HG03280 (cell line): ENCODE measurements at regions not wholly inside any gene's neighbourhood (a gene's known extent, or its start where the extent isn't known, plus 50 kb on each side); places are given as distances from the start of the nearest gene placed in this dataset.

Experiments
- ATAC-seq: cut with Tn5 transposase; IDR thresholded peaks from one replicate; pipeline ENCODE4 v1.9.1; 2021; ENCODE audit warnings: mild to moderate bottlenecking, moderate library complexity; ENCODE audit not compliant: unreplicated experiment

DNA sequence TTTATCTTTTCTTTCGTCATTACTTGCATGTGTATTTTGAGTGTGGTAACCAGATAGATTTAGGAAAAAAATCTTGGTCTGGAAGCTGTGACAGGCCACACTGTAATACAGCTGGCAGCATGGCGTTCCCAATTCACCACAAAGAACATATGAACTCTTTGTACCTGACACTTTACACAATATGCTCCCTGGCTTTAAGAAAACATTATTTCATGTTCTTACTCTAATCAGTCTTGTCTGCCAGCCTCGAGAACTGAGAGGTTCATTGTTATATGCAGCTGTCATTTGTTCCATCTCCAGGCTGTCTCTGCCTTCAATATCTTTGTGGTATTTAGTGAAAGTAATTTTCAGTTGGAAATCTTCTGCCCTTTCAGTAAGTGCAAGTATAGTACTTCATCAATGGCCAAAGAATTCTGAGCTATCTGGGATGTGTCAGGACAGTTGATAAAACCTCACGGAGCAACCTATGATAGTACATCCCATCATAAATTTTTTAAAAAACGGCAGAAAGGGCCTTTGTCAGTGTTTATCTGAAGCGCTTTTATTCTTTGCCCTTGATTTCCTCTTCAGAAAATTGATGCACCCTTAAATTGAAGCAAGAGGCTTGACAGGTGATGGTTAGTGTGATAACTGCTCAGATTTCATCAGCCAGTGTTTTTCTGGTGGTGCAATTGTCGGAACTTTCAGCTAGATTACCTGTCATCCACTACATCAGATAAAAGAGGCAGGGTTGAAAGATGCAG, 146.3 kb upstream of the SP8 start:
- ATAC-seq: no peak

DNA sequence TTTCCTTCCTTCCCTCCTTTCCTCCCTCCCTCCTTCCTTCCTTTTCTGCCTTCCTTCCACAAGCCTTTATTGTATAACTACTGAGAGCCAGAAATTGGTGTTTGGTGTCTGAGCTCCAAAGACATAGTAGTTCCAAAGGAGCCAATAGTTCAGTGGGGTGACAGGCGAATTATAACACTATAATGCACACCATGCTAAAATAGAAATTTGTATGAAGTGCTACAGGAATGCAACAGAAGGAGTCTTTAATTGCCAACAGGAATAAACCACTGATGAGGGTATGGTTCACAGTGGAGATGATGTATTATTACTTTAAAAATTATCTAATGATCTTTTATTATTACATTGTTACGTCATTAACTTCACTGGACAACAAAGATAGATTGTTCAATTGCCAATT, 158.8 kb upstream of the SP8 start:
- ATAC-seq: no peak

DNA sequence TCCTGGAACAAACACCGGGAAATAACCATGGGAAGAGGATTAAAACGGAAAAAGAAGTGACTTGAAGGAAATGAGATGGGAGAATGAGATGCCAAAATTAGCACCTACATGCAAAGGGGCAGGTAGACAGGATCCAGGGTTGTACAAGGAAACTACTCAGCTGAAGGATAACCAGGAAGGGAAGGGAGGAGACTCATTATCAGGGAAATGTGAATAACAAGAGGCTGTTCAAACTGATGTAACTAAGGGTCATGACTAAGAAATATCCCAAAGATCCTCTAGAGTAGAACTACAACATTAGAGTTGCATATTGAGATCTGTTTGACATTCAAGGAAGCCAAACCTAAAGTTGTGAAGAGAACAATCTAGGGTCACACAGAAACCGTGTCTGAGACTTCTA, 166.2 kb upstream of the SP8 start:
- ATAC-seq: no peak

DNA sequence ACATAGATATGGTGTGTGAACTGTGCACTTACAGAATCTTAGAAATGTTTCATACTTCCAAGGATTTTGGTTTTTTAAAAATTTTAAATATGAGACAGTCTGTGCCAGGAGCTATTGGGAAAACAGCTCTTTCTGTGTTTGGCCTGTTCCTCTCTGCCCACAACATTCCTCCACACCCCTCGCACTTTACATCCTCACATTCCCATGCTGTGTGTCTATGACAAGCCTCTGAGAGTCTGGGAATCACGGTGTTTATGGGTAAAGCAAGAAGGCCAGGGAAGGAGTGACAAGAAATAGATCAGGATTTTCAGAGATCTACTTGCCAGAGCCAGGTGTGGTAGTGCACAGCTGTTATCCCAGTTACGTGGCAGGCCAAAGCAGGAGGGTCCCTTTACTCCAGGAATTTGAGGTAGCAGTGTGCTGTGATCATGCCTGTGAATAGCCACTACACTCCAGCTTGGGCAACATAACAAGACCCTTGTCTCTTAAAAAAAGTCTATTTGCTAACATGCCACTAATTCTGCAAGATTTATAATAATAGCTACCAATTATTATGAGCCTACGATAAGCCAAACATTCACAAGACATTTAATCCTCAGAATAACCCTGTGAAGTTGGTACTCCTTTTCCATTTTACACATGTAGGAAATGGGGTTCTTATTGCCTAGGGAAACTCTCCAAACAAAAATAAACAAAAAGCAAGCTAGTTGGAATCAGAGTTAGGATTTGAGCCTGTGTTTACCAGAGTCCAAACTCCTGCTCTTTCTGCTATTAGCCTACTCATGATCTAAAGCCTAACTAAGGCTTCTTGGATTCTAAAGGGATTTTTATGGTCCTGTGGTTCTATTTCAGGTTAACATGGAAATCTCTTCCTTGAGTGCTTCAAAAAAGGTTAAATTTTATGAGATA, 168.3 kb upstream of the SP8 start:
- no peak for ATAC-seq

DNA sequence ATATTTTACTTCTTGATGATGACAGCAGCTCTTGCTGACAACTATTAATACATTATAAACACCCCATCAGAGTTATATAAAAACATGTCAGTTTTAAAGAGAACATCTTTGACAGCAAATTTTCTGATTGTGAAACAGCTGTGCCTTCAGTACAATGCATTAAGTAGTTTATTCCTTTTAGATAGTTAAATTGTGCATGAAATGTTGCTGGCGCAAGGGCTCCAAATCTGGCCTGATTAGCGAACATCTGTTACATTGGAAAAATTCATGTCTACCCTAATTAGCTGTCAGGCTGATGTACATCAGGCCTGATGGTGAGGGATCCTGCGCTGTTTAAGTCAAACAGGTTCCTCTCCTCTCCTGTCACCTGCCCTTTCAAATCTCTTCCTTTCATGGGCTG, 171.9 kb upstream of the SP8 start:
- ATAC-seq: no peak

DNA sequence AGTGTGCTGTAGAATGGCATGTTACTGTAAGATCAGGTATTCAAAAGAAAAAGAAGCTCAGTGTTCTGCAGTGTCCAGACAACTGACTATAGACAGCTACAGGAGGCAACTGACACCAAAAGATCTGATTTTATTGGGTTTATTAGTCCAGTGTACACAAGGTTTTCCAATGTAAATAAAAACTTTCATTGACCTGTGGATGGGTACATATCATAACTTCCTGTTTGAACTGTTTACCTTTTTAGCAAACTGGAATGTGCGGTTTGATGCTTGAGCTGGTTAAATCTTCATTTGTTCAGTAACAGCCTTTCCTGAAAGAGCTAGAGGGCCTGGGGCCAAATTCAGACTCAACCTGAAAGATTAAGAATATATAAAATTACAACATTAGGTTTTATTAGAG, 172.6 kb upstream of the SP8 start:
- ATAC-seq: no peak

DNA sequence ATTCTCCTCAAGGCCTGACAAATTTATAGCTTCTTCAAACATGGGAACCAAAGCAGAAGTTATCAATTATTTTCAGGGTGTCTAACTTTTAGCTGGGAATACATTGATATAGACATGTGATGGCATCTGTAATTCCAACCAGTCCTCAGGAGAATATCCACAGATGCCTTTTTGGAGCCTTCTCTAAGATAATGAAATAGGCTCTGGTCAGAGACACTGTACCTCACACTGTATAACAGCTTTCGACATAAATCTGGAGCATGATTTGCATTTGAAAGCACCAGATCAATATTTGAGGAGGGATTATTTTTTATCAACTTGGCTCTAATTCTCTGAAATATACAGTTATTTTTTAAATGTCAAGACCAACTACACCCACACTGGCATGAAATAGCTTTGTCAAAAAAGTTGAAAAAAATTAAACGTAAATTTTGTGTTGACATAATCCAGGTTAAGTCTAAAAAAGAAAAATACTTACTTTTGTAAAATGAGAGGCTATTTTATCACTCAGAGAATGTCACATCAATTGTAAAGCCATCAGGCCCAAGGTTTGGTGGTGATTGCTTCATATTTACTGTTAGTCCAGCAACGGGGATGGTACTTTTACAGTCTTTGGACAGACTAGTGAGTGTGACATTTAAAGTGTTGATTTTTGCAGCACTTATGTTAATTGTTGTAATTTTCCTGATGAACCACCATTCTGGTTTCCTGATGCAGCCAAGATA, 177.0 kb upstream of the SP8 start:
- no peak for ATAC-seq

DNA sequence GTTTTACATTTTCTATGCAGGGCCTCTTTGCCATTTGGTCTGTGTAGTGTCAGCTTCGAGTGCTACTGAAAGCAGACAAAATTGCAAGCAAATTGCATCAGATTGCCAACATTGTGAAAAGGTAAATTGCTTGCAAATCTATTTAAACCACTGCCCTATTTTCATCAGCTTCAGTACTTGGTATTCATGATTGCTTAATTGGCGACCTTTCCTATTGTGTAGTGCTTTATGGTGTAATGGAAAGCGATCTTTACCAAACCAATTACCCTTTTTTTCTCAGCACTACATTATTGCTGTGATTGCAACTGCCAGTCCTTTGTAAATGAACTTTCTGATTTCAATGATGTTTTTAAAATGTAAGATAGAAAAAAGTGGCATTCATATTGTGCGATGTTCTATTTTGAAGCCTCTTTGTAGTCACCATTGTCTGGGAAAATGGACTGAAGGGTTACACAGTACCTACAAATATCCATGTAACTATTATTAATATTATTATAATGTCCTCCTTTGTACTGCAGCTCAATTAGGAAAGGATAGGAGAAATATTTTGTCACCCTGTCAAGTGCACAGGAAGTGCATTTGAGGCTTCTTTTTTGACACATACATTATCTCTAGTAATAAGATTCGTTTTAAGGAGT, 177.7 kb upstream of the SP8 start:
- ATAC-seq: no peak

DNA sequence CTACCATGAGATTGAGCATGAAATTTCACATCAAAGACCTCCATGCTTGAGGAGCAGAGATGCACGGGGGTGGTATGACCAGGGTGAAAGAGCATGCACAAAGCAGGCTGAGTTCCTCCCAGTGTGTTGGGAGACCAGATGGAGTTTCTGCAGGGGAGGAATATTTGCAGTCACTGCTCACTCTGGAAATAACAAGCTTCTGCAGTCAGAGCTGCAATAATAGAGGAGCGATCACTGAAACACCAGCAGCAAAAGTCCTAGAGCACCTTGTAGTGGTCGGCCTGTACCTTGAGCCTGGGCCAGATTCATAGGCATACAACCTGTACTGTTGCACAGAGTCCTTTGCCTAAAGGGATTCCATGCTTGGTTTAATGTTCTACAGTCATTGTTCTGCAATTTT, 184.5 kb upstream of the SP8 start:
- ATAC-seq: no peak

DNA sequence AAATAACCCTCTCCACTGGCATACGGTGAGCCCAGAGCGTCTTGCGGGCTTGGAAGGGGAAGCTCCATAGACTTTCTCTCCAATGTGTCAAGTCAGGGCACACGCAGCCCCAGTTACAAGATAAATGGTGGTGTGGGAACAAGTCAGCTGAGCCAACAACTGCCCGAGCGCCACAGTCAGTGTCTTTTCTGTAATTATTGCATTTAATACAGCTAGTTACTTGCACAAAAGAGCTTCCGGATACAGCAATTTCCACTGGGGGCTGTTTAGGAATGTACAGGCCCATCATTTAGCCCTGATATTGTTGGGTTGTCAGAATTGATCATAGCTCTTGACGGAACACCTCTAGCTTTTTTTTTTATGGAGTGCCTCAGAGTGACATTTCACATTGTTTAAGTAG, 193.5 kb upstream of the SP8 start:
- no peak for ATAC-seq

DNA sequence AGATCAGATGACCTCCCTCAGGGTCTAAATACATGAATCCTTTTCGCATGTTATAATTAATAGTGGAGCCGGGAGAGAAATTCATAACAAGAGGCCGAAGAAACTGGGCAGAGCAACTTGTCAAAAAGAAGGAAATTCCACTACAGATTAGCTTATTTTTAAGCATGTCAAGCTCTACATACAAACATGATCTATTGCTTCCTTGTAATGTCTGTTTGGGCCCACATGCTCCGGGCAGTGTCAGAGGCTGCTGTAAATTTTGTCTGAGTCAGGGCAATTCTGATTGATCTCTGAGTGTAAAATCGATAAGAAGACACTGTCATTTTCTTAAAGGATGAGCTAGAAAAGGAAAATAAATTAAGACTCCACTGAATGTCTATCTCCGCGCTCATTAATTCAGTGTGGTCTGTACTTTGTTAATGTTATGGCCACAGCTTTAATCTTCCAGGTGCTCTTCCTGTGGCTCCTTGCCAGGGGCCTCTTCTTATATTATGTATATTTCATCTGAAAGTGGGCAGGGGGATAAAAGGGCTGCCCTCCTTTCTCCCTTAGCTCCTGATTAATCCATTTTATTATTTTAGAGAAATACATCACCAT, 194.1 kb upstream of the SP8 start:
- ATAC-seq: no peak

DNA sequence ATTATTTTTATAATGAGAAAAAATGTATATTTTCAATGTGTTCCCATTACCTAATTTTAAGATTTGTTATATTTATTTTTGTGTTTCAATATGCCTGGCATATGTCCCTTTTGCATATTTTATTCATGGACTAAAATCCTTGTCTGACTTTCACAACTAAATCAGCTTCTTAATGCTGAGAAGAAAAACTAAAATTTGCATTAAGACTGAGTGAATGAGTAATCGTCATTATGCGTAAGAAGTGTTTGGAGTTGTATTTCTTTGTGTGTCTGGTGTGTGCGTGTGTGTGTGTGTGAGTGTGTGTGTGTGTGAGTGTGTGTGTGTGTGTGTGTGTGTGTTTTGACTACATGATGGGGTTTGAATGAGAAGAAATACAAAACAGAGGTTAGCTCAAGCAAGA, 201.7 kb upstream of the SP8 start:
- ATAC-seq: no peak

DNA sequence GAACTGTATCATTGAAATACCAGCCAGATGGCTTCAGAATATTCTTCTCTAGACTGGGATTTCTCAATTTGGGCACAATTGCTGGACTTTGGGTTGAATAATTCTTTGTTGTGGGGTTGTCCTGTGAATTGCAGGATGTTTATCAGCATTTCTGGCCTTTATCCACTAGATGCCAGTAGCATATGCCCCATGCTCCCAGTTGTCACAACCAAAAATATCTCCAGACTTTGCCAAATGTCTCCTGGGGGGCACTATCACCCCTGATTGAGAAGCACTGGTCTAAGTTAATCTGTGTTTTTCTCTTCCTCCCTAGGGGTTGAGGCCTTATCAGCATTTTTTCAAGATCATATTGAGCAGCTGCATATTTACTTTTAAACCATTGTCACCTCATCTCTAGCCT, 204.9 kb upstream of the SP8 start:
- ATAC-seq: no peak

DNA sequence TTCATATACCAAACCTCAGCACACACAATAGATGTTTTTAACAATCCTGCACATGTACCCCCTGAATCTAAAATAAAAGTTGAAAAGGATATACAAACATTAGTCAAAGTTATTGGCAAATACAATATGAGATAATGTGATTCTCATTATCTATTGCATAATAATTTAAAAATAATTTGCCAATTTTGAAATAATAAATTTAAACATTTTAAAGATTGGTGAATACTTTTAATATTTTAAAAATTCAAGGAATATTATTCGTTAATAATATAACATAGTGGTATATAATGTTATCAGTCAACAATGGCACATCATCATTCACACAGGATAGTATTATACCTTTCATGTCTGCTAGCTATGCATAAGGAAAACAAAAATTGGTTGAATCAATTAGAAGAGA, 207.0 kb upstream of the SP8 start:
- ATAC-seq: no peak

DNA sequence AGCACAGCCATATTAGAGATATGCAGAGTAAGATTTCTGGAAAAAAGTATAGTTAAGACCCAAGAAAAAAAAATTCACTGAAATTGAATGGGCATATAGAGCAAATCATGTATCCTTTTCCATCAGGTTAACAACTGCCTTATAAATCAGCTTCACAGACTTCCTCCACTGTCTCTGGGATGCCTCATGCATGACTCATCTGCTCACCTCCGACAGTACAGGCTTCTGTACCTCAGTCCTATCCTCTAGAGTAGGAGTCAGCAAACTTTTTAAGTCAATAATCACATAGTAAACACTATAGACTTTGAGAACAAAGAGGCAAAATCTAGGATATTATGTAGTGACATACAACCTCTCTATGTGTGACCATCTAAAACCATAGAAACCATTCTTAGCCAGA, 211.6 kb upstream of the SP8 start:
- no peak for ATAC-seq

DNA sequence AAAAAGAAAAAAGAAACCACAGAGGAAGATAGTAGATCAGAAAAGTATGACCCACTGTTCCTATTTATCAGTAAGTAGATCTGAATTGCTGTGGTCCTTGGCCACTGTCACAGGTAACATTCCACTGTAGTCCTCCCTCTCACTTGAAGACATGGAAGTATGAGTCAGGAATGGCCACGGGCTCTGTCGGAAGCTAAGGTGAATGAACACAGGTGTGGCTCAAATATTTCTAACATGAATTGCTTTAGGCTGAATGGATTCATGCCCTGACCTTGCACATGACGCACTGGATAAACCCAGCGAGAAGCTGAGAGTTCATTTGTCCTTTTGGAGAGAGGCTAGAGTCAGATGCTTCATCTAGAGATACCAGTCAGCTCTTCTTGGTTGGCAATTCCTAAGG, 224.5 kb upstream of the SP8 start:
- no peak for ATAC-seq

DNA sequence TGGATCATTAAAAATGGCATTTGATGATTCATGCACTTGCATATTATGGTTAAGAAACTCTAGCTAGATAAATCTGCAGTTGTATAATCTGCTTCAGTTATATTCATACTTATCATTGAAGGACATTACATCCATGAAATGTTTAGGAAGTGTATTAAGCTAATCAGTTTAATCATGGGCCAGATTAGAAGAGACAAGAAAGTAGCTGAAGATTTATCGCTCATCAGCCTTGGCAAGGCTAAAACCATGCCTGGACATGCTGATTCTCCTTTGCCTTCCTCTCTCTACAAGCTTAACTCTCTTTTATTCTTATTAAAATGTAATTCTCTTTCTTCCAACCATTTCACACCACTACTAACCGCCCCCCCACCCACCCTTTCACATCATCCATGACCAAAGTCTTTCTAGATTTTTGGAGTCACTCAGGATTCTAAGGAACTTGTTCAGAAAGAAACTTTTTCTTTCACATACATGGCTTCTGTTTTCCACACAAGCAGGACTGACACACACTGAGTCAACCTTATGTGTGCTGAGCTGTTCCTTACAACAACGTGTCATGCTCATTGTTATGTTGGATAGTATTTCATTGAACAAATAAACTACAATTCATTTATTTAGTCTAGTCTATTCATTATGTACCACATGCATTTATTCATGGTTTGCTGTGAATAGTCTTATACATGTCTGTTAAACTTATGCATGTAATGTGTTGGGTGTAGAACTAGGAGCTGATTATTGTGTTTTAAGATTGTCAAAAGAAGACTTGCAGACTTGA, 227.3 kb upstream of the SP8 start:
- ATAC-seq: no peak

DNA sequence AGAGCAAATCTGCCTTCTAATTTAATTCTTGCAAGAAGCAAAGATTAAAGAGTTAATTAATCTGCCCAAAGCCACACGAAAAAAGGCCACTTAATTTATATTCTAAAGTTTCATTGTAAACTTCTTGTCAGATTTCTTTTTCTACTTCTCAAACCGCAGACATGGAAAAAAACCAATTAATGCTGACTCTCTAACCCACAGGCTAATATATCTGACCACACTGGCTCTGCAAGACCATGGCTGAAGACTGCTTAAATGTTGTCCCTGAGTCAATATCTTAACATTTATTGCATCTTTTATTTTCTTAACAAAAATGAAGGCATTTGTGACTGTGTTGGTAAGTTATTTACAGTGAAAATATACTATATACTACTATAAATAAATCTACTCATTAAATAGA, 234.0 kb upstream of the SP8 start:
- no peak for ATAC-seq

DNA sequence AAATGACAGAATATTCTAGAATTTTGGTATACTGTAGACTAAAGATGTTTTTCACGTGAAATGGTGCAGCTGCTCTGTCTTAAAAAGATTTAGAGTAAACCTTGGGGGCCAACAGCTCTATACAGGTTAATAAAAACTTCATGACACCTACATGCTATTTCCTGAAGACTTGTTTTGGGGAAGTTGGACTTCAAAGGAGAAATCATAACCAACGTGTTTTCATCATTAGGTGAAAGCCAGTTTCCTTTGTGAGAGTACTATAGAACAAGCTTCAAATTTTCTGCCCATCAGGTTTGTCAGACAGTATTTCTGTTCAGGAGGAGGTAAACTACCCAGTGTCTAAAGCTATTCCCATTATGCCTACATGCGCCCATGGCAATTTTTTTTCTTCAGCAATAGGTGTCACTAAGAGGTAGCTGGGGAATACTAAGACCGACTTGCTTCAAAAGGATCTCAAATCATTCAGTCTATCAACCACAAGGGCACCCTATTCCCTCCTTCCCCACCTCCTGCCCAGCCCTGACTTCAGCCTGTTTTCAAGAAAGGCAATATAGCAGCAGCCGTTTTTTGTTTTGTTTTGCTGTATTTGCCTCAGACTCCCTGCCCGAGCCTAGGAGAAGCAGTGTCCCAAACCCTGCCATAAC, 237.3 kb upstream of the SP8 start:
- no peak for ATAC-seq

DNA sequence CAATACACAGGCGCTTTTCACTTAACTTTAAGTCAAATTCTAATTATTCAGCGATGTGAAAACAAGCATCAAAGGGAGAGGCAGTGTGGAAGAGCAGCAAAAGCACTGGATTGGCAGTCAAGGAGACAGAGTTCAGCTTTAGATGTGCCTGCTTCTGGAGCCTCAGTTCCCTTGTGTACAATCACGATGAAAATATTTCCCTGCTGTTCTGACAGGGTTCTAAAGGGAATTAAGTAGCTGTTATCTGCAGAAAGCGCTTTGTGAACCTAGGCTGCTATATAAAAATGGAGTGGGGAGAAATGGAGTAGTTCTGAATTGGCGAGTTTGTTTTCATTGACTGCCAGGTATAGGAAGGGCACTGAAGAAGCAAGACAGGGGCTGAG, 237.8 kb upstream of the SP8 start:
- no peak for ATAC-seq
